ENCODE measurements at regions not wholly inside any gene's neighbourhood (a gene's known extent, or its start where the extent isn't known, plus 50 kb on each side); places are given as distances from the start of the nearest gene placed in this dataset.

- TF ChIP-seq EZH2 (IDR thresholded peaks at IDR 0.05; ENCODE audit: borderline replicate concordance, low read depth, low read length, severe bottlenecking) (no peak), CTCF (IDR thresholded peaks at IDR 0.05; ENCODE audit: borderline replicate concordance, extremely low read depth, low read length, poor library complexity, severe bottlenecking) (no peak)
Observed at GRCh38 chr2:13751955-13752354, 880.6 kb upstream of the LRATD1 start.
